Fibroblast of skin of abdomen (primary cell): ENCODE measurements at regions not wholly inside any gene's neighbourhood (a gene's known extent, or its start where the extent isn't known, plus 50 kb on each side); places are given as distances from the start of the nearest gene placed in this dataset.

ENCODE experiments used
- DNase-seq: peaks from one replicate; pipeline ENCODE4 v3.0.0-alpha.2; 2013

- DNase-seq = no peak
Measured at GRCh38 chr6:41474213-41474933, 71.8 kb upstream of the FOXP4 start.

- no peak for DNase-seq
Measured at GRCh38 chr6:41475164-41475563, 71.0 kb upstream of the FOXP4 start.

GRCh38 chr6:41475737-41476357, 70.3 kb upstream of the FOXP4 start:
- no peak for DNase-seq

- no peak for DNase-seq
Measured at GRCh38 chr6:41476401-41476800, 69.8 kb upstream of the FOXP4 start.

GRCh38 chr6:41477572-41477971, 68.6 kb upstream of the FOXP4 start:
- no peak for DNase-seq

- DNase-seq = no peak
Measured at GRCh38 chr6:41483943-41484342, 62.2 kb upstream of the FOXP4 start.

GRCh38 chr6:41487860-41488432, 58.2 kb upstream of the FOXP4 start:
- no peak for DNase-seq

GRCh38 chr6:41488433-41489119, 57.6 kb upstream of the FOXP4 start:
- DNase-seq = peak; percentile 93

- DNase-seq = peak; percentile 92
Measured at GRCh38 chr6:41489120-41489851, 56.9 kb upstream of the FOXP4 start.

GRCh38 chr6:41492261-41492891, 53.8 kb upstream of the FOXP4 start:
- no peak for DNase-seq

GRCh38 chr6:41494212-41495110, 51.7 kb upstream of the FOXP4 start:
- peak; percentile 52 for DNase-seq
